ENCODE measurements at regions not wholly inside any gene's neighbourhood (a gene's known extent, or its start where the extent isn't known, plus 50 kb on each side); places are given as distances from the start of the nearest gene placed in this dataset.

- ATAC-seq = peak in 3 of 4 donors; percentile 56 to 60 (median 57)
- H3K9me3 ChIP-seq = no peaks in the 10 kb centered on the region
- TF ChIP-seq POLR2A (IDR thresholded peaks at IDR 0.05) = no peak
- TF ChIP-seq CTCF (IDR thresholded peaks at IDR 0.05) = no peak
- intact Hi-C loops (cut with DNase I) = no loop called here
- 77 to 88% (median 82%) methylated on average over 2 of the region's 2 CpGs for WGBS, 4 donors
- DNase-seq = peak in 4 of 5 donors; percentile 20 to 26 (median 24)
- no peak overlapping the region for H3K27ac ChIP-seq
- H3K4me1 ChIP-seq = peaks cover 0 to 6% (median 0%) of the 10 kb centered on the region in 12 donors
- H3K27me3 ChIP-seq = no peaks in the 10 kb centered on the region
- H3K4me3 ChIP-seq = no peak overlapping the region
- no peaks in the 10 kb centered on the region for H3K36me3 ChIP-seq
These were observed 298.4 kb upstream of the PDGFD start for GRCh38 chr11:104462341-104462740.

- DNase-seq (peak in 4 of 5 donors; percentile 45 to 77 (median 58)), ATAC-seq (peak; percentile 92 to 98 (median 96))
- H3K9me3 ChIP-seq = peaks cover 0 to 11% (median 0%) of the 10 kb centered on the region in 12 donors
- TF ChIP-seq CTCF (IDR thresholded peaks at IDR 0.05) = no peak
- TF ChIP-seq POLR2A (IDR thresholded peaks at IDR 0.05) = no peak
- WGBS, 4 donors = 27 to 41% (median 36%) methylated on average over 4 of the region's 4 CpGs
- intact Hi-C loops (cut with DNase I) = no loop called here
- no peak overlapping the region for H3K4me3 ChIP-seq
- H3K27ac ChIP-seq = peak overlapping the region in 11 of 12 donors; percentile 9 to 73 (median 39)
- H3K36me3 ChIP-seq = no peaks in the 10 kb centered on the region
- no peaks in the 10 kb centered on the region for H3K27me3 ChIP-seq
- H3K4me1 ChIP-seq = peaks cover 0 to 20% (median 2%) of the 10 kb centered on the region in 12 donors
These were observed 287.4 kb upstream of the PDGFD start for GRCh38 chr11:104451197-104451893.

GRCh38 chr11:104443387-104443786 is 279.4 kb upstream of the PDGFD start:
- peak overlapping the region in 4 of 12 donors; percentile 4 to 20 (median 10) for H3K27ac ChIP-seq
- no peak for ATAC-seq
- no peak for TF ChIP-seq POLR2A (IDR thresholded peaks at IDR 0.05)
- TF ChIP-seq CTCF (IDR thresholded peaks at IDR 0.05) = no peak
- intact Hi-C loops (cut with DNase I) = no loop called here
- peaks cover 0 to 28% (median 12%) of the 10 kb centered on the region in 12 donors for H3K4me1 ChIP-seq
- no peak overlapping the region for H3K4me3 ChIP-seq
- H3K36me3 ChIP-seq = no peaks in the 10 kb centered on the region
- H3K27me3 ChIP-seq = no peaks in the 10 kb centered on the region
- peaks cover 0 to 10% (median 0%) of the 10 kb centered on the region in 12 donors for H3K9me3 ChIP-seq
- DNase-seq = no peak

- TF ChIP-seq CTCF (IDR thresholded peaks at IDR 0.05) = no peak
- no peak for TF ChIP-seq POLR2A (IDR thresholded peaks at IDR 0.05)
- intact Hi-C loops (cut with DNase I) = no loop called here
- no peaks in the 10 kb centered on the region for H3K27me3 ChIP-seq
These were observed 278.4 kb upstream of the PDGFD start for GRCh38 chr11:104442321-104442720.

More at GRCh38 chr11:104442321-104442720, 278.4 kb upstream of the PDGFD start:
- WGBS, 4 donors = 54 to 64% (median 58%) methylated on average over 1 of the region's 1 CpG
- peaks cover 0 to 28% (median 12%) of the 10 kb centered on the region in 12 donors for H3K4me1 ChIP-seq
- H3K27ac ChIP-seq = no peak overlapping the region
- DNase-seq = no peak
- peaks cover 0 to 8% (median 0%) of the 10 kb centered on the region in 12 donors for H3K9me3 ChIP-seq
- H3K36me3 ChIP-seq = no peaks in the 10 kb centered on the region
- ATAC-seq = no peak
- H3K4me3 ChIP-seq = no peak overlapping the region
